Upper lobe of left lung (tissue), 6 donors: ENCODE measurements at regions not wholly inside any gene's neighbourhood (a gene's known extent, or its start where the extent isn't known, plus 50 kb on each side); places are given as distances from the start of the nearest gene placed in this dataset.
A peak's percentile ranks its signal among the peaks of the same experiment; 100 is the strongest.
"Not testable (repeated sequence)": the region's sequence is repeated elsewhere in the genome, so short reads cannot be mapped to it uniquely, and the experiment has no call there.

Experiments
- ATAC-seq, 2 donors: fragments of 200-7000 bp; cut with Tn5 transposase; one replicate each; pipeline ENCODE4 v1.9.1; 2022; ENCODE audit warnings: mild to moderate bottlenecking in 2 of 2, moderate library complexity in 2 of 2; ENCODE audit not compliant: low FRiP score in 2 of 2
- DNase-seq, 2 donors: peaks; one replicate each; pipeline ENCODE4 v3.0.0-alpha.2; 2019 to 2020
- H3K27ac ChIP-seq, 4 donors: fragments of 200-600 bp; sonication (generic); one replicate each; pipeline ENCODE4 v1.5.1; 2016 to 2019
- H3K27me3 ChIP-seq, 4 donors: fragments of 200-600 bp; sonication (generic); one replicate each; pipeline ENCODE4 v1.5.1; 2017 to 2019
- H3K36me3 ChIP-seq, 4 donors: fragments of 200-600 bp; sonication (generic); one replicate each; pipeline ENCODE4 v1.5.1; 2016 to 2019
- H3K4me1 ChIP-seq, 4 donors: fragments of 200-600 bp; sonication (generic); one replicate each; pipeline ENCODE4 v1.5.1; 2018 to 2019
- H3K4me3 ChIP-seq, 4 donors: fragments of 200-600 bp; sonication (generic); one replicate each; pipeline ENCODE4 v1.5.1; 2017 to 2019; ENCODE audit warnings: mild to moderate bottlenecking in 2 of 4, moderate library complexity in 1 of 4
- H3K9me3 ChIP-seq, 4 donors: fragments of 200-600 bp; sonication (generic); one replicate each; pipeline ENCODE4 v1.5.1; 2018 to 2019
- EP300 ChIP-seq, 4 donors: sonication (generic); formaldehyde crosslinking; IDR thresholded peaks; one replicate each; pipeline ENCODE4 v1.5.1; 2017; ENCODE audit warnings: antibody characterized with exemption in 4 of 4, control low read depth in 2 of 4
- POLR2A ChIP-seq, 4 donors: fragments of 450-650 bp; IDR thresholded peaks; one replicate each; pipeline ENCODE4 v1.5.1; 2016 to 2017; ENCODE audit warnings: antibody characterized with exemption in 4 of 4, mild to moderate bottlenecking in 2 of 4
- POLR2AphosphoS5 ChIP-seq, 2 donors: sonication (generic); formaldehyde crosslinking; IDR thresholded peaks; one replicate each; pipeline ENCODE4 v1.5.1; 2017; ENCODE audit warnings: antibody characterized with exemption in 2 of 2
- WGBS, 2 donors: methylation state at CpG; one replicate each; pipeline ENCODE4 v1.1.5; 2017 to 2018; 5-methylcytosine and 5-hydroxymethylcytosine counted together
- TF ChIP-seq, protein P1 (sequence below), 6 experiments: fragments of 450-650 bp in 4 of 6; fragments of 200-600 bp in 2 of 6; sonication (generic) in 2 of 6; IDR thresholded peaks; one replicate each; pipeline ENCODE4 v1.5.1; 2016 to 2019; ENCODE audit warnings: antibody characterized with exemption in 6 of 6
- donor health status: DM: no; HTN: no; CAD: no; lungs with moderate emphysema.
- donor health status: DM: no; HTN: yes; CAD: no; lungs with severe emphysema.

DNA sequence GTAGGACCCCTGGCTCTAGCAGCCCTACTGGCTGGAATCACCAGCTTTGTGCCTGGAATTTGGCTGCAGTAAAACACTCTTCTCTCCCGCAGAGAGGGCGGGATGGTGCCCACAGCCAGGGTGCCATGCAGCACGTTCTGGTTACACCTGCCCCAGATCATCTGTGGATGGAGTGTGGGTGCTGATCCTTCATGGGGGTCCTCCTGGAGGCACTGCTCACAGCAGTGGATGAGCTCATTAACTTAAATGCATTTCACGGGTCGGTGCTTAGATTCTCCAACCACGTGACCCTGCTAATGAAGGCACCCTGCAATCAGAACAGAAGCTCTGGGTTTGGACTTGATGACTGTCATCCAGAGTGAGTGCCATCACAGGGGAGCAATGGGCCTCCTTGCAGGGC lies 138.6 kb upstream of the AFDN start:
- no peak for ATAC-seq
- Histone ChIP-seq H3K27ac (no peak overlapping the region), H3K27me3 (no peaks in the 10 kb centered on the region), H3K4me1 (peaks cover 6 to 25% (median 13%) of the 10 kb centered on the region in 4 donors), H3K4me3 (no peak overlapping the region), H3K36me3 (no peaks in the 10 kb centered on the region), H3K9me3 (no peaks in the 10 kb centered on the region)
- 90 to 94% methylated on average over 3 to 5 of the region's 6 CpGs for WGBS, 2 donors
- no peak for TF ChIP-seq POLR2A (IDR thresholded peaks at IDR 0.05)
- TF ChIP-seq POLR2AphosphoS5 (IDR thresholded peaks at IDR 0.05): no peak
- no peak for TF ChIP-seq EP300 (IDR thresholded peaks at IDR 0.05)
- DNase-seq: no peak

DNA sequence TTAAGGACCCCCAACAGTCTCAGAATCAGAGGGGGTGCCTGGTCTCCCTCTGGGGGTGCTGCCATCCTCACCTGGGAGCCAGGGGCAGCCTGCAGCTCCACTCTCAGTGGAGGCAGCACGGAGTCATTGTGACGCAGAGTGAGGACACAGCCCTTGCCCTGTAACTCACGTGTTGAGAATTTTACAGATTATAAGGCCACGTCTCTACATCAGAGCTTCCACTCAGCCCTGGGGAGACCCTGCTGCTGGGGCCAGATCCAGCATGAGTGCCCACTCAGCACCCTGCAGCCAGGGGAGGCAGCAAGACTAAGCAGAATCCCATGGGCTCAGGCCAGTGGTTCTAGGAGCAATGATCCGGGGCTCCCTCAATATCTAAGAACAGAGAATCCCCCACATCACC lies 137.4 kb upstream of the AFDN start:
- Histone ChIP-seq H3K27me3 (no peaks in the 10 kb centered on the region), H3K4me1 (peaks cover 0 to 19% (median 9%) of the 10 kb centered on the region in 4 donors), H3K36me3 (no peaks in the 10 kb centered on the region), H3K4me3 (no peak overlapping the region), H3K9me3 (no peaks in the 10 kb centered on the region), H3K27ac (peak overlapping the region in 1 of 4 donors; percentile 53)
- DNase-seq (no peak), ATAC-seq (no peak)
- TF ChIP-seq POLR2AphosphoS5 (IDR thresholded peaks at IDR 0.05) (no peak), EP300 (IDR thresholded peaks at IDR 0.05) (no peak), POLR2A (IDR thresholded peaks at IDR 0.05) (no peak)
- TF ChIP-seq, protein P1, sequence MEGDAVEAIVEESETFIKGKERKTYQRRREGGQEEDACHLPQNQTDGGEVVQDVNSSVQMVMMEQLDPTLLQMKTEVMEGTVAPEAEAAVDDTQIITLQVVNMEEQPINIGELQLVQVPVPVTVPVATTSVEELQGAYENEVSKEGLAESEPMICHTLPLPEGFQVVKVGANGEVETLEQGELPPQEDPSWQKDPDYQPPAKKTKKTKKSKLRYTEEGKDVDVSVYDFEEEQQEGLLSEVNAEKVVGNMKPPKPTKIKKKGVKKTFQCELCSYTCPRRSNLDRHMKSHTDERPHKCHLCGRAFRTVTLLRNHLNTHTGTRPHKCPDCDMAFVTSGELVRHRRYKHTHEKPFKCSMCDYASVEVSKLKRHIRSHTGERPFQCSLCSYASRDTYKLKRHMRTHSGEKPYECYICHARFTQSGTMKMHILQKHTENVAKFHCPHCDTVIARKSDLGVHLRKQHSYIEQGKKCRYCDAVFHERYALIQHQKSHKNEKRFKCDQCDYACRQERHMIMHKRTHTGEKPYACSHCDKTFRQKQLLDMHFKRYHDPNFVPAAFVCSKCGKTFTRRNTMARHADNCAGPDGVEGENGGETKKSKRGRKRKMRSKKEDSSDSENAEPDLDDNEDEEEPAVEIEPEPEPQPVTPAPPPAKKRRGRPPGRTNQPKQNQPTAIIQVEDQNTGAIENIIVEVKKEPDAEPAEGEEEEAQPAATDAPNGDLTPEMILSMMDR (IDR thresholded peaks at IDR 0.05): no peak
- 93 to 94% methylated on average over 3 to 5 of the region's 5 CpGs for WGBS, 2 donors

DNA sequence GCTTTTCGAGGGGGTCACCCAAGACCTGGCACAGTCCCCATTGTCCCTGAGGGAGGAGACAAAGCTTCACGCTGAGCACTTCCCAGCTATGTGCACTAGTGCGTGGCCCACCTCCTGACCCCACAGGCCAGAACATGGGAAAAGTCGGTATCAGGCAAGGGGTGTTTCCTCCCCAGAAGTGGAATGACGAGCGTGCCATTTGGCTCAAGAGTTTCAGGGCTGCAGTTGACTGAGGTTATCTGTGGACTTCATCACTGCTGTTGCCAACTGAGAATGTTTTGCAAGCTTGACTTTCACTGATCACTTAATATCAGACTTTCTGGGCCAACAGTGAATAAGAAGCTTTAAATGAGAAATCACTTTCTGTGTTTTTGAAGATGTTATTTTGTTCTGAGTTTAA lies 137.0 kb upstream of the AFDN start:
- Histone ChIP-seq H3K27me3 (no peaks in the 10 kb centered on the region), H3K4me1 (peaks cover 0 to 19% (median 9%) of the 10 kb centered on the region in 4 donors), H3K27ac (peak overlapping the region in 1 of 4 donors; percentile 53), H3K4me3 (no peak overlapping the region), H3K9me3 (no peaks in the 10 kb centered on the region), H3K36me3 (no peaks in the 10 kb centered on the region)
- ATAC-seq (no peak), DNase-seq (no peak)
- WGBS, 2 donors: 59 to 73% methylated on average over 6 of the region's 6 CpGs
- TF ChIP-seq POLR2A (IDR thresholded peaks at IDR 0.05): no peak
- TF ChIP-seq EP300 (IDR thresholded peaks at IDR 0.05): no peak
- TF ChIP-seq POLR2AphosphoS5 (IDR thresholded peaks at IDR 0.05): no peak

DNA sequence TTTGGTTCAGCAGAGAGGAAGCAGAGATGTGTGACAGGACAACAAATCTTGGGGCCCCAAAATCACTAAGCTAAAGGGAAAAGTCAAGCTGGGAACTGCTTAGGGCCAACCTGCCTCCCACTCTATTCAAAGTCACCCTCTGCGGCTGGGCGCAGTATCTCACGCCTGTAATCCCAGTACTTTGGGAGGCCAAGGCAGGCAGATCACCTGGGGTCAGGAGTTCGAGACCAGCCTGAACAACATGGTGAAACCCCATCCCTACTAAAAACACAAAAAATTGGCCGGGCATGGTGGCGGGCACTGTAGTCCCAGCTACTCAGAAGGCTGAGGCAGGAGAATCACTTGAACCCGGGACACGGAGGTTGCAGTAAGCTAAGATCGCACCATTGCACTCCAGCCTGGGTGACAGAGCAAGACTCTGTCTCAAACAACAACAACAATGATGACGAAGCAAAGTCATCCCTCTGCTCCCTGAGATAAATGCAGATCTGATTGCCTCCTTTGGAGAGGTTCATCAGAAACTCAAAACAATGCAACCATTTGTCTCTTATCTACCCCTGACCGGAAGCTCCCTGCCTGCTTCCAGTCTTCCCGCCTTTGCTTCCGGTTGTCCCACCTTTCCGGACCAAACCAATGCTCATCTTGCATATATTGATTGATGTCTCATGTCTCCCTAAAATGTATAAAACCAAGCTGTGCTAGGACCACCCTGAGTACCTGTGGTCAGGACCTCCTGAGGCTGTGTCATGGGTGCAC lies 136.4 kb upstream of the AFDN start:
- Histone ChIP-seq H3K27ac (peak overlapping the region in 1 of 4 donors; percentile 53), H3K4me1 (peaks cover 0 to 19% (median 9%) of the 10 kb centered on the region in 4 donors)
- not testable (repeated sequence) for H3K36me3 ChIP-seq, DNase-seq, H3K27me3 ChIP-seq, H3K4me3 ChIP-seq, ATAC-seq, H3K9me3 ChIP-seq
- TF ChIP-seq POLR2AphosphoS5 (IDR thresholded peaks at IDR 0.05): peak in 1 of 2 donors; percentile 7
- WGBS, 2 donors: 86% methylated on average over 13 to 14 of the region's 14 CpGs

DNA sequence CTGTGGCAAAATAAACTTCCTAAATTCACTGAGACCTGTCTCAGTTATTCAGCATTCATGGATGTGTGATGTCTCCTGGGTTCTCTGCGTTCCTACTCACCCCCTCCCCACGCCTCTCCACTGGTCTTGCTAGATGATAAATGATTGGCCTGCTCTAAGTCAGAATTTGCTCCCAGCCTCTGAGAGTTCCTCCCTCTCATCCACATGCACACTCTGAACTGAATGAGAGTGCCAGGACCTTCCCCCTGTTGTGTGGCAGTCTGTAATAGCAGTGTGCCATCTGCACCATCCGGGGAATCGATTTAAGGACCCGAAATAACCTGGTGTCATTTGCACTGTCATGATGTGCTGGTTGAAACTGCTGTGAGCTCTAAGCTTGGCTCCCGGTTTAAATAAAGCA lies 135.8 kb upstream of the AFDN start:
- no peaks in the 10 kb centered on the region for H3K27me3 ChIP-seq
- H3K9me3 ChIP-seq: no peaks in the 10 kb centered on the region
- no peak for DNase-seq
- H3K36me3 ChIP-seq: no peaks in the 10 kb centered on the region
- H3K4me1 ChIP-seq: peaks cover 0 to 16% (median 9%) of the 10 kb centered on the region in 4 donors
- H3K4me3 ChIP-seq: no peak overlapping the region
- ATAC-seq: no peak
- 71 to 86% methylated on average over 6 of the region's 6 CpGs for WGBS, 2 donors
- TF ChIP-seq POLR2AphosphoS5 (IDR thresholded peaks at IDR 0.05): no peak
- TF ChIP-seq EP300 (IDR thresholded peaks at IDR 0.05): no peak
- TF ChIP-seq, protein P1 (IDR thresholded peaks at IDR 0.05): no peak
- no peak for TF ChIP-seq POLR2A (IDR thresholded peaks at IDR 0.05)
- no peak overlapping the region for H3K27ac ChIP-seq

DNA sequence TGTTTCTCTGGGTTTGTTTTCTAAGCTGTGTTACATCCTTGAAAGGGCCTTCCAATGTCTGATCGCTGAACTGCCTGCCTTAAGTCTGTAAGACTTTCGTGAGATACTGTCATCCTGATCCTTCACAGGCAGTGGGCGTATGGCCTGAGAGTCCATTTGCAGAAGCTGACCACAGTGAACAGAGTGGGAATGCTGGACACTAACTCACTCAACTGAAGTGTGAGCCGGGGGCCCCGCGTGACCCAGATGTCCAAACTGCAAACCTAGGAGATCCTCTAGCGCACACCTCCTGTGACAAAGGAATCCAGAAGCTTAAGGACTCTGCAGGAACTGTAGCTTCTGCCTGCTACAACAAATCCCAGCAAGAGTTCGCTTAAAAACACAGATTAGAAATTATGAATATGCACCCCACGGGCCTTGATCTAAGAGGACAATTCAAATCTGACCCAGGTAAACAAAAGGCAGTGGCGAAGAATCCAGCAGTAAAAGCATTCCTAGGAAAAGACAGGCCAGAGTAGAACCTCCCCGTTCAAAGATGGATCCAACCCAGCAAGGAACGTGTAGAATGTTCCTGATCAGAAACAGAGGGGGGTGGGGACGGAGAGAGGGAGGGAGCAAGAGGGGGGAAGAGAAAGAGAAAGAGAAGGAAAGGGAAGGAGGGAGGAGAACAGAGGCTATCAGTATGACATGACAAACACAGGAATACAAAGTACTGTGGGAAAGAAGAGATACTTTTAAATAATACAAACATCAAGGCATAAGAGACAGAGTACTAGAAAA lies 135.0 kb upstream of the AFDN start:
- TF ChIP-seq, protein P1 (IDR thresholded peaks at IDR 0.05): no peak
- TF ChIP-seq POLR2AphosphoS5 (IDR thresholded peaks at IDR 0.05): no peak
- no peak for TF ChIP-seq EP300 (IDR thresholded peaks at IDR 0.05)
- no peak for TF ChIP-seq POLR2A (IDR thresholded peaks at IDR 0.05)
- Histone ChIP-seq H3K4me3 (no peak overlapping the region), H3K9me3 (no peaks in the 10 kb centered on the region), H3K36me3 (no peaks in the 10 kb centered on the region), H3K27ac (no peak overlapping the region), H3K4me1 (peaks cover 0 to 16% (median 9%) of the 10 kb centered on the region in 4 donors), H3K27me3 (no peaks in the 10 kb centered on the region)
- DNase-seq: no peak
- ATAC-seq: no peak
- 86 to 90% methylated on average over 13 of the region's 13 CpGs for WGBS, 2 donors

DNA sequence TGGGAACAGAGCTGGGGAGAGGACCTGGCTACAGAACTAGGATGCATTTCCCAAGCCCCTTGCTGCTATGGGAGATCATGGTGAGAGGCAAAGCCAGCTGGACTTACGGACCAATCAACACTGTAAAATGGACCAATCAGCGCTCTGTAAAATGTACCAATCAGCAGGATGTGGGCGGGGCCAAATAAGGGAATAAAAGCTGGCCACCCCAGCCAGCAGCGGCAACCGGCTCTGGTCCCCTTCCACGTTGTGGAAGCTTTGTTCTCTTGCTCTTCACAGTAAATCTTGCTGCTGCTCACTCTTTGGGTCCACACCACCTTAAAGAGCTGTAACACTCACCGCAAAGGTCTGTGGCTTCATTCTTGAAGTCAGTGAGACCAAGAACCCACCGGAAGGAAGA lies 133.2 kb upstream of the AFDN start:
- 95 to 99% methylated on average over 8 of the region's 8 CpGs for WGBS, 2 donors
- not testable (repeated sequence) for H3K36me3 ChIP-seq, DNase-seq, H3K27ac ChIP-seq, H3K27me3 ChIP-seq, H3K4me3 ChIP-seq, ATAC-seq, H3K9me3 ChIP-seq
- peaks cover 3 to 20% (median 11%) of the 10 kb centered on the region in 4 donors for H3K4me1 ChIP-seq
